Activated naive CD8-positive, alpha-beta T cell treated with anti-CD3 and anti-CD28 coated beads, Interleukin-2, amount 10 ng/mL, durations not matched to agents 7 days and 5 days (primary cell): ENCODE measurements at regions not wholly inside any gene's neighbourhood (a gene's known extent, or its start where the extent isn't known, plus 50 kb on each side); places are given as distances from the start of the nearest gene placed in this dataset.
"Not testable (repeated sequence)": the region's sequence is repeated elsewhere in the genome, so short reads cannot be mapped to it uniquely, and the experiment has no call there.

Source experiments
- ATAC-seq: fragments of 150-1000 bp; cut with Tn5 transposase; one replicate; pipeline ENCODE4 v1.10.0; 2021; ENCODE audit warnings: low read depth, moderate library complexity
- POLR2A ChIA-PET: fragments of 350-600 bp; sonication (Branson Sonifier 250); formaldehyde crosslinking; loops from one replicate; lab custom pipeline; 2021; ENCODE audit warnings: antibody characterized with exemption; lab: Charles Lee
- DNase-seq: peaks from one replicate; pipeline ENCODE4 v3.0.0; 2021
- H3K27ac Mint-ChIP-seq: one replicate; pipeline ENCODE4 v1.8.0; 2022; ENCODE audit warnings: mild to moderate bottlenecking, mixed read lengths
- H3K27me3 Mint-ChIP-seq: one replicate; pipeline ENCODE4 v1.8.0; 2022; ENCODE audit warnings: mild to moderate bottlenecking, moderate library complexity, mixed read lengths
- H3K36me3 Mint-ChIP-seq: one replicate; pipeline ENCODE4 v1.8.0; 2021; ENCODE audit warnings: mild to moderate bottlenecking, mixed read lengths
- H3K4me1 Mint-ChIP-seq: one replicate; pipeline ENCODE4 v1.8.0; 2021; ENCODE audit warnings: mixed read lengths
- H3K4me3 Mint-ChIP-seq: one replicate; pipeline ENCODE4 v1.8.0; 2022; ENCODE audit warnings: mild to moderate bottlenecking, moderate library complexity, mixed read lengths
- H3K9me3 Mint-ChIP-seq: one replicate; pipeline ENCODE4 v1.8.0; 2021; ENCODE audit warnings: mixed read lengths

DNA sequence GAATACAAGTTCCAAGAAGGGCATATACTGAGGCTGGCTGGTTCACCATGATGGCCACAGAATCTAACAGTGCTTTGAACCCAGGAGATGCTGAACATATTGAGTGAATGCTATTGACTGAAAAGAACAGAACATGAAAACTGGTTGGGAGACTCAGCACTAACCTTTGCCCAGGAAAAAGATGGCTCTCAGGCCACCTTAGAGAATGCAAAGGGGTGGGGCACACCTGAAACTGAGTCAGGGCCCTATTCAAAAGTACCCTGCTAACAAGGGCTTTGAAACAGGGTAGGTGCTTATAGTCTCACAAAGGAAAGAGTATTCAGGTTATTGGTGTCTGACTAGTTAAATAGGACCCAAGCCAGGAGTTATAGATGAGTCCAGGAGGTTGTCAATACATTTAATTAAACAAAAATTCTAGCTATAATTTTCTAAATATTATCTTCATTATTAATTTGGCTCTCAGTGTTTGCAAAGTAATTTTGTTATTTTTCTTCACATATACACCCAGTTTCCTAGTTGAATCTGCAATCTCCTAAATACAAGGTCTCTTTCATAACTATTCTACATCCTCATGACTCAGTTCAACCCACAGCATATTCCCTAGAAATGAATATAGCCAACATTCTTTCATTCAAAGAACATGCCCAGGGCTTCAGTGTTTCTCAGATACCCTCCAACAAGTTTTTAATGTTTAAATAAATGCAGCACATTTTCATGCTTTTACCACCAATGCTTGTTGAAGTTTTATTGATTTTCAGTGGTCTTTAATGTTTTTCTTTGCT, 144.2 kb upstream of the RAPGEF2 start:
- ATAC-seq (no peak), DNase-seq (no peak)
- POLR2A ChIA-PET: no interaction called here
- no peaks in the 10 kb centered on the region for H3K9me3 Mint-ChIP-seq
- no peak overlapping the region for H3K27ac Mint-ChIP-seq
- H3K4me3 Mint-ChIP-seq: no peak overlapping the region
- no peaks in the 10 kb centered on the region for H3K4me1 Mint-ChIP-seq
- peaks cover 15% of the 10 kb centered on the region for H3K27me3 Mint-ChIP-seq
- H3K36me3 Mint-ChIP-seq: no peaks in the 10 kb centered on the region

DNA sequence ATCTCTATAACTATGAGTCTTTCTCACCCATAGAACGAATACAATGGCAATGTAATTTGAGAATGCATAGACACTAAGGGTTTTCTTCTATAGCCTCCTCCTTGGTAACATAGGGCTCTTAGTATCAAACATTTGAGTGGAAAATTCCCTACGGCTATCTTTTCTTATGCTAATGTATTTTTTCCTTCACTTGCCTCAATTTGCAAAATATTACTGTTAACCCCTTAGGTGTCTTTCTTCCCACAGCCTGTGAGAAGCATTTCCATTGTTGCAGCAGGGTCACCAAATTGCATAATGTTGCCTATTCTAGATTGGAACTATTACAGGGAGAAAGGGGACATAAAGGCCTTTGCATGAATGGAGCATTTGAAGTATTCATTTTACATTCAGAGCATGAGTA, 140.5 kb upstream of the RAPGEF2 start:
- no peaks in the 10 kb centered on the region for H3K4me1 Mint-ChIP-seq
- no peaks in the 10 kb centered on the region for H3K36me3 Mint-ChIP-seq
- H3K4me3 Mint-ChIP-seq: no peak overlapping the region
- no peak for DNase-seq
- H3K27ac Mint-ChIP-seq: no peak overlapping the region
- no peak for ATAC-seq
- no peaks in the 10 kb centered on the region for H3K9me3 Mint-ChIP-seq
- H3K27me3 Mint-ChIP-seq: peaks cover 29% of the 10 kb centered on the region
- POLR2A ChIA-PET: no interaction called here

DNA sequence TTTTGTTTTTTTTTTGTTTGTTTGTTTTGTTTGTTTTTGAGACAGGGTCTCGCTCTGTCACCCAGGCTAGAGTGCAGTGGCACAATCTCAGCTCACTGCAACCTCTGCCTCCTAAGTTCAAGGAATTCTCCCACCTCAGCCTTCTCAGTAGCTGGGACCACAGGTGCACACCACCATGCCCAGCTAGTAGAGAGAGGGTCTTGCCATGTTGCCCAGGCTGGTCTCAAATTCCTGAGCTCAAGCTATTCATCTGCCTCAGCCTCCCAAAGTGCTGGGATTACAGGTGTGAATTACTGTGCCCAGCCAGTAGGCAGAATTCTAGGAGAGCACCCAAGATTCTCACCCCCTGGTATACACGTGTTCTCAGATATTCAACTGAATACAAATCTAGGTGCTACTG, 139.6 kb upstream of the RAPGEF2 start:
- H3K36me3 Mint-ChIP-seq, H3K4me1 Mint-ChIP-seq, DNase-seq, ATAC-seq, POLR2A ChIA-PET, H3K9me3 Mint-ChIP-seq, H3K27ac Mint-ChIP-seq, H3K4me3 Mint-ChIP-seq: not testable (repeated sequence)
- peaks cover 29% of the 10 kb centered on the region for H3K27me3 Mint-ChIP-seq

DNA sequence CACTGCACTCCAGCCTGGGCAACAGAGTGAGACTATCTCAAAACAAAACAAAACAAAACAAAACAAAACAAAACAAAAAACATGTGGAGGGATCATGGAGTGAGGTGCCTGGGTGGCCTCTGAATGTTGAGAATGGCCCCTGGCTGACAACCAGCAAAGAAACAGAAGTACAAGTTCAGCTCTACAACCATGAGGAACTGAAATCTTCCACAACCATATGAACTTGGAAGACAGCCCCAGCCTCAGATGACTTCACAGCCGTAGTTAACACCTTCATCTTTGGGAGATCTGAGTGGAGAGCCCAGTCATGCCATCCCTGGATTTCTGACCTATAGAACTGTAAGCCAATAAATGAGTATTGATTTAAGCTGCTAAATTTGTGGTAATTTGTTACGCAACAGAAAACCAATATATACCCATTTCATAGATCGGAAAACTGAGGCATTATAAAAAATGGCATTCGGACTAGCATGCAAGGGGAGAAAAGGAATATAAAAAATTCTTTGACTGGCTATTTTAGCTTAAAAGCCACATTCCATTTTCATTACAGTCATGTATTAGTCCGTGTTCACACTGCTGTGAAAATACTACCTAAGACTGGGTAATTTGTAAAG, 138.7 kb upstream of the RAPGEF2 start:
- no peak for DNase-seq
- Mint-ChIP-seq H3K36me3 (no peaks in the 10 kb centered on the region), H3K4me3 (no peak overlapping the region), H3K27ac (no peak overlapping the region), H3K4me1 (no peaks in the 10 kb centered on the region), H3K27me3 (peaks cover 29% of the 10 kb centered on the region), H3K9me3 (no peaks in the 10 kb centered on the region)
- ATAC-seq: no peak
- POLR2A ChIA-PET: no interaction called here

DNA sequence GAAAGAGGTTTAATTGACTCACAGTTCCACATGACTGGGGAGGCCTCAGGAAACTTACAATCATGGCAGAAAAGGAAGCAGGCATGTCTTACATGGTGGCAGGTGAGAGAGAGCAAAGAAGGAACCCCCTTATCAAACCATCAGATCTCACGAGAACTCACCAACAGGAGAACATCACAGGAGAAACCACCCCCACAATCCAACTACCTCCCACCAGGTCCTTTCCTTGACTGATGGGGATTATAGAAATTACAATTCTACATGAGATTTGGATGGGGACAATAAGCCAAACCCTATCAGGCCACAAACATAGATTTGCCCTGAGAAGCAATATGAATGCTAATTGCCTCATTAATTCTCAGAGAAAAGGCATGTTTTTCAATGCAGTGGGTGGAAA, 138.2 kb upstream of the RAPGEF2 start:
- DNase-seq: no peak
- Mint-ChIP-seq H3K27ac (no peak overlapping the region), H3K4me3 (no peak overlapping the region), H3K27me3 (peaks cover 29% of the 10 kb centered on the region), H3K4me1 (no peaks in the 10 kb centered on the region), H3K9me3 (no peaks in the 10 kb centered on the region), H3K36me3 (no peaks in the 10 kb centered on the region)
- POLR2A ChIA-PET: no interaction called here
- no peak for ATAC-seq

DNA sequence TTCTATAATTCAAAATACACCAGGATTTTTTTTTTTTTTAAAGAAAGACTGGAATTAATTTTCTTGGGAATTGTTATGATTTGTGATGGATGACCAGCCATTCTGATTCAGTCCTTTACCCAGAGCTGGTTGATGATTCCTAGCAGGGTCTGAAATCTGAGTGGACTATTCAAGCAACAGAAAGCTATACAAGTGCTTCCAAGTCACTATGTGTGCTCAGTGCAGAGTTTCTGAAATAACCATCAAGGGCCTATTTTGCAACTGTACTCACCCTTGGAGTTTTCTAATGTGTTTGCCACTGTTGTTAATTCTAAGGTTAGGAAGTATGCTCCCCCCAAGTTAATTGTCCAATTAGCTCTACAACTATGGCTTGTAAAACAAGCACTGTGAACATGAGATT, 137.7 kb upstream of the RAPGEF2 start:
- POLR2A ChIA-PET: no interaction called here
- Mint-ChIP-seq H3K27me3 (peaks cover 28% of the 10 kb centered on the region), H3K9me3 (no peaks in the 10 kb centered on the region), H3K4me3 (no peak overlapping the region), H3K4me1 (no peaks in the 10 kb centered on the region), H3K36me3 (no peaks in the 10 kb centered on the region), H3K27ac (no peak overlapping the region)
- DNase-seq (no peak), ATAC-seq (no peak)

DNA sequence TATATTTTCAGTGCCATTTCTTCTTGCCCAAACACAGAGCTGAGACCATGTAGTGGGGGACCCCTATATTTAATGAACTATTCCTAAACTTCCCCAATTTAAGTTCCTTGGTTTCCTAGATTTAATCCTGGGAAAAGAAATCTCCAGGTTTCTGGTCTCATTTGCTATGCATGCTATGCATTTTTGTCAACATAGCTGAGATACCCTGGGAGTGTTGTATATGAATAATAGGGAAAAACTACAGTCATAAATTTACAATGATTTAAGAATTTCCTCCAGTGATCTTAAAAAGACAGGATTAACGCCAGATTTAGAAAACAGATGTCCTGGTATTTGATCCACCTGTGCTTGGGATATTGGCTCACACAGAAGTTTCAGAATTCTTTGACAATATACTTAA, 136.8 kb upstream of the RAPGEF2 start:
- Mint-ChIP-seq H3K36me3 (no peaks in the 10 kb centered on the region), H3K4me3 (no peak overlapping the region), H3K4me1 (no peaks in the 10 kb centered on the region), H3K27ac (no peak overlapping the region), H3K27me3 (peaks cover 28% of the 10 kb centered on the region), H3K9me3 (no peaks in the 10 kb centered on the region)
- DNase-seq (no peak), ATAC-seq (no peak)
- POLR2A ChIA-PET: no interaction called here

DNA sequence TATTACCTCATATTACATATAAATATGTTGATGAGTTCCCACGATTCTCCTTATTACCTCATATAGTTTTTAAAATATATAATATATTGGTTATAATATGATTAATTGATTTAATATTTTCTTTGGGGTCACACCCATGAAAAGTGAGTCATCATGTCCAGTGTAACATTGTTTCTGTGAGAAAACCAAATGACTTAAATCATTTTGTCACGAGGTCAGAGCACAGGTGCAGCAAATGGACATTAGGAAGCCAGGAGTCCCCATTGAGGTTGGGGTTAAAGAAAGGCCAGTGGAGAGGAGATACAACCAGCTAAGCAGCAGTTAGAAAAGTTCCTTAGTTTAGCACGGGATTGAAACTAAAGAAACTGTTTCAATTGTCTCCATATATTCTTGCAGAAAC, 133.9 kb upstream of the RAPGEF2 start:
- no peaks in the 10 kb centered on the region for H3K4me1 Mint-ChIP-seq
- no peaks in the 10 kb centered on the region for H3K9me3 Mint-ChIP-seq
- DNase-seq (no peak), ATAC-seq (no peak)
- H3K27ac Mint-ChIP-seq: no peak overlapping the region
- H3K4me3 Mint-ChIP-seq: no peak overlapping the region
- no peaks in the 10 kb centered on the region for H3K36me3 Mint-ChIP-seq
- H3K27me3 Mint-ChIP-seq: peaks cover 13% of the 10 kb centered on the region
- POLR2A ChIA-PET: interaction anchor here (0.6 kb wide), 1 partner anchor 608 kb away, joined by 5 read pairs; no protein-coding TSS in a partner anchor

DNA sequence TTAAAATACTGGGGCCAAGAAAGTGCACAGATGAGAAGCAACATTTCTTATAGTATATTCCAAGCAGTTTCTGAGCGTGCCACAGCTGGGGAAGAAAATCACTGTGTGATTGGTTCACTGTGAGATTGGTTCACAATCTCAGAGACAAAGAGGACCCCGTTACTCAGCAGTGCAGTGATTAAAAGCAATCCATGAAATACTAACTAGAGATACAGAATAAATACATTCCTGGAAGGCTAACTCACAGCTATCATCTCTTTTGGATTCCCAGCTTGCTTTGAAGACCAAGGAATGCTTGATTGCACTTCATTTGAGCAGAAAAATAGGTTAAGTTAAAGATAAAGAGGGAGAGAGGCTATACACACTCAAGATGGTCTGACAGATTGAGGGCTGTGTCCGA, 132.1 kb upstream of the RAPGEF2 start:
- H3K4me3 Mint-ChIP-seq: no peak overlapping the region
- no peaks in the 10 kb centered on the region for H3K4me1 Mint-ChIP-seq
- H3K36me3 Mint-ChIP-seq: no peaks in the 10 kb centered on the region
- no peaks in the 10 kb centered on the region for H3K9me3 Mint-ChIP-seq
- no peak overlapping the region for H3K27ac Mint-ChIP-seq
- POLR2A ChIA-PET: no interaction called here
- DNase-seq (no peak), ATAC-seq (no peak)
- H3K27me3 Mint-ChIP-seq: peaks cover 12% of the 10 kb centered on the region

DNA sequence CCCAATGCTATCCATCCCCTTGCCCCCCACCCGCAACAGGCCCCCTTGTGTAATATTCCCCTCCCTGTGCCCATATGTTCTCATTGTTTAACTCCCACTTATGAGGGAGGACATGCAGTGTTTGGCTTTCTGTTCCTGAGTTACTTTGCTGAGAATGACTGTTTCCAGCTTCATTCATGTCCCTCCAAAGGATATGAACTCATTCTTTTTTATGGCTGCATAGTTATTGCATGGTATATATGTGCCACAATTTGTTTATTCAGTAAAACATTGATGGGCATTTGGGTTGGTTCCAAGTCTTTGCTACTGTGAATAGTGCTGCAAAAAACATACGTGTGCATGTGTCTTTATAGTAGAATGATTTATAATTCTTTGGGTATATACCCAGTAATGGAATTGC, 128.4 kb upstream of the RAPGEF2 start:
- H3K36me3 Mint-ChIP-seq, H3K4me3 Mint-ChIP-seq, DNase-seq, H3K9me3 Mint-ChIP-seq, H3K27me3 Mint-ChIP-seq, H3K27ac Mint-ChIP-seq, ATAC-seq, H3K4me1 Mint-ChIP-seq, POLR2A ChIA-PET: not testable (repeated sequence)

DNA sequence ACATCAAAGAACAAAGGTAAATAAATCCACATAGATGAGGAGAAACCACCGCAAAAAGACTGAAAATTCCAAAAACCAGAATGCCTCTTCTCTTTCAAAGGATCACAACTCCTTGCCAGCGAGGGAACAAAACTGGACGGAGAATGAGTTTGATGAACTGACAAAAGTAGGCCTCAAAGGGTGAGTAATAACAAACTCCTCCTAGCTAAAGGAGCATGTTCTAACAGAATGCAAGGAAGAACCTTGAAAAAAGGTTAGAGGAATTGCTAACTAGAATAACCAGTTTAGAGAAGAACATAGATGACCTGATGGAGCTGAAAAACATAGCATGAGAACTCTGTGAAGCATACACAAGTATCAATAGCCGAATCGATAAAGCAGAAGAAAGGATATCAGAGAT, 122.2 kb upstream of the RAPGEF2 start:
- H3K27ac Mint-ChIP-seq, ATAC-seq, H3K4me3 Mint-ChIP-seq, H3K27me3 Mint-ChIP-seq, DNase-seq, POLR2A ChIA-PET, H3K36me3 Mint-ChIP-seq, H3K4me1 Mint-ChIP-seq: not testable (repeated sequence)
- peaks cover 10% of the 10 kb centered on the region for H3K9me3 Mint-ChIP-seq

DNA sequence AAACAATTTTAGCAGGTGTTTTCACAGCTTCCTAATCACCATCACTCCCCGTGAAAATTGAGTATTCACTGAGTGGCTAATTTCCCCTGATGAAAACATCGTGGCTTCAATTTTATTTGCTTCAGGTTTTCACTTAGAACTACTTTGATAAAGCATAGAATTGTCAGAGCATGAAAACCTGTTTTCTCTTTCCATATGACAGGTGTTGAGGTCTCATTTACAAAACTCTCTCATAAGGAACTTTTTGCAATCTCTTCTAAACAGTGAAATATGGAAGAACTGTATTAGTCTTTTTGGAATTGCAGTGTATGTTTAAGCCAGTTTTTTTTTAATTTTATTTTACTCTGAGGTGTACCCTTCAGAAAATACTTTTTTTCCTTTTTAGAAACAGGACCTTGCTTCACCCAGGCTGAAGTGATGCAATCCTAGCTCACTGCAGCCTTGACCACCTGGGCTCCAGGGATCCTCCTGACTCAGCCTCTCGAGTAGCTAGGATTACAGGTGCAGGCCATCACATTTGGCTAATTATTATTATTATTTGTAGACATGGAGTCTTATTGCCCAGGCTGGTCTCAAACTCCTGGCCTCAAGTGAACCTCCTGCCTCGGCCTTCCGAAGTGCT, 111.2 kb upstream of the RAPGEF2 start:
- POLR2A ChIA-PET: no interaction called here
- Mint-ChIP-seq H3K36me3 (no peaks in the 10 kb centered on the region), H3K4me1 (no peaks in the 10 kb centered on the region), H3K27ac (no peak overlapping the region), H3K27me3 (peaks cover 20% of the 10 kb centered on the region), H3K4me3 (no peak overlapping the region), H3K9me3 (peaks cover 2% of the 10 kb centered on the region)
- ATAC-seq: no peak
- no peak for DNase-seq

DNA sequence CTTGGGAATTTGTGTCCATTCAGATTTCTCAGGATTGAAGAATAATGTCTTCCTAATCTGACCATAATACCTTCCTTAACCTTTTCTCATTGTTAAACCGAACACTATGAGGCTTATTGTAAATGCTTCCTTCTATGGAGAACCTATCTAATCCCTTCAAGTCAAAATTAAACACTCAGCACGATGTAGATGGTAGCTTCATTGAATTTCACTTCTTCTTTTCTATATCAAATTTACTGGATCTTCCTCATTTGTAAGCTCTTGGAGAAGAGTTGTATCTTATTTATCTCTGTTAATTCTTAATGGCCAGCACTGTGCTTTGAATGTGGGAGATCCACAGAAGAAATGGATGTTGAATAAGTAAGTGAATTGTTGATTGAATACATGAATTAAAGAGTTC, 109.0 kb upstream of the RAPGEF2 start:
- peaks cover 2% of the 10 kb centered on the region for H3K9me3 Mint-ChIP-seq
- peaks cover 19% of the 10 kb centered on the region for H3K27me3 Mint-ChIP-seq
- no peak overlapping the region for H3K27ac Mint-ChIP-seq
- no peaks in the 10 kb centered on the region for H3K4me1 Mint-ChIP-seq
- DNase-seq (no peak), ATAC-seq (no peak)
- H3K4me3 Mint-ChIP-seq: no peak overlapping the region
- POLR2A ChIA-PET: no interaction called here
- no peaks in the 10 kb centered on the region for H3K36me3 Mint-ChIP-seq

DNA sequence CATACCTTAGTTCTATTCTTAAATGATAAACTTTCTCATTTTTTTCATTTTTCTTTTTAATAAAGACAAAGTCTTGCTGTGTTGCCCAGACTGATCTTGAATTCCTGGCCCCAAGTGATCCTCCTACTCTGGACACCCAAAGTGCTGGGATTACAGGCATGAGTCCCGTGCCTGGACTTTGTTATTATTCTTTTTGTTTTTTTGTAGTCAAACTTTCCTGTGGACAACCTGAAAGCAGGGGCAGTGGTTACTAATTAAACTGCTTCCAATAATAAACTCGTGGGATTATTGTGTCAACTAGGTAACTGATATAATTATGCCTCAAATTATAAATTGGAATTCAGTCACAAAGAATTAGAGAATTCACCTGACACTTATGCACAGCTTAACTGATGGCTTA, 107.8 kb upstream of the RAPGEF2 start:
- Mint-ChIP-seq H3K4me3 (no peak overlapping the region), H3K27me3 (peaks cover 10% of the 10 kb centered on the region), H3K27ac (no peak overlapping the region), H3K4me1 (no peaks in the 10 kb centered on the region), H3K9me3 (no peaks in the 10 kb centered on the region), H3K36me3 (no peaks in the 10 kb centered on the region)
- ATAC-seq (no peak), DNase-seq (no peak)
- POLR2A ChIA-PET: no interaction called here
